Stimulated activated CD8-positive, alpha-beta memory T cell treated with anti-CD3 and anti-CD28 coated beads, Interleukin-7, amount 100 ng/mL, for 24 hours (primary cell): ENCODE measurements at regions not wholly inside any gene's neighbourhood (a gene's known extent, or its start where the extent isn't known, plus 50 kb on each side); places are given as distances from the start of the nearest gene placed in this dataset.

Experiments used
- DNase-seq: peaks from one replicate; pipeline ENCODE4 v3.0.0-alpha.2; 2020; ENCODE audit warnings: low read depth

DNA sequence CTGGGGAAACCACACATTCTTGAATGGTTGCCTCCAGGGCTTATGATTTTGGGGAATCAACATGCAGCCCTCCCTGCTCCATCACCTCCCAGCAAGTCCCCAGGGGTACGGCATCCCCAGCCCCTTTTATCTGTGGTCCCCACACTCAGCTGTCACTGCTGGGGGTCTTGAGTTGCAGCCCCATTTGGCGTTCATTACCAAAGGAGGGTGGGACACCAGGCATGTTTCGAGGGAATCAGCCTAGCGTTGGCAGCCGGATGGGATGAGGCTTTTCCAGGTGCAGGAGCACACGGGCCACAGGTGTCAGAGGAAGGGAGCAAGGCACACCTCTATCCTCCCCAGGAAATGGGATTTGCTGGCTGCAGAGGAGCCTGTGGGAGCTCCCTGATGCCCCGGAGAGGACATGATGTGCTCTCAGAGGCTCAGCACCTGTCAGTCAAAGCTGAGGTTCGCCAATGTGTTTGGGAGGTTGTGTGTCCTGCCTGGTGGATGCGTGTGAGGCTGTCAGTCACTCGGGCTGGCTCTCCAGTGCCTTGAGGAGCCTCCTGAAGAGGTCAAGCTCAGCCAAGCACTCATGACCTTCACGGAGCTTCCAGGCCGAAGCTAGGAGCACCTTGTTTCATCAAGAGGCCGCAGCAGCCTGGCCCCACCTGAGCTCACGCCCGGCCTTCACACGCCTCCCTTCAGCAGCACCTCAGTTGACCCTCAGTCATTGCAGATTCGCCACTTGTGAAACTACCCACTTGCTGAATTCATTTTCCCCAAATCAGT is 95.0 kb downstream of the ERMARD start:
- DNase-seq: no peak

DNA sequence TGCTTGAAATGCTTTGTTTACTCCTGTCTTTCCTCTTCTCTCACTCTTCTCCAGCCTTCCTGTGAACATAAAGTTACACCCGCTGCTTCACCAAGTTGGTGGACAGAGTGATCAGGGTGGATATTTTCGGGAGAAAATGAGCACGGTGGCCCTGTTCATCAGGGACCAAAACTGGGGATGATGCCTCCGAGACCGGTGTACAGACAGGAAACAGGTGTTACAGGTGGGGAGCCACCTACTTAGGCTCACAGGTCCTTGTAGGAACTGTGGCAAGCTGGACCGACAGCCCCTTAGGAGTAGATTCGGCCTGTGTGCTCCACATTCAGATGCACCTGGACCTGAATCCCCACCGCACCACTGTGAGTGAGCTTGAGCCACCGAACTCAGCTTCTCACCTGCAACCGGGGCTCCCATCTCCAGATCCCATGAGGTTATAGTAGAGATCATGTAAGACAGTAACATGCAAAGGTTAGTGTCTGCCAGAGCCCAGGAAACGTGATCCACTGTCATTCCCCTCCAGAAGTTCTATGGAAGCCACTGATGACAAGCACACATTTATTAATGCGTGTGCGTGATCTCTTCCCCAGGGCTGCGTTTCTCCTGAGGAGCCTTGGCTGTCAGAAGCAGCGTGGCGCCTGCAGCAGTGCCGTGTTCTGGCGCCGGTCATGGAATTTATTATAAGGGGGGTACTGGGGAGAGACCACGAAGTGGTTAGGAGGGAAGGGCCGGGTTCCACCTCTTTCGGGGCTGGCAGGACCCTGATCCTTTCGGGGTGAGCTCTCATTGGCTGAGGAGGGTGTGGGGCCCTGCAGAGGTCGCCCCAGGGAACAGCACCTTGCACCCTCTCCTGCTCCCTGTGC is 94.2 kb downstream of the ERMARD start:
- no peak for DNase-seq

- no peak for DNase-seq
Measured at GRCh38 chr6:169844946-169845345, 93.5 kb downstream of the ERMARD start.

GRCh38 chr6:169843991-169844390 is 92.6 kb downstream of the ERMARD start:
- DNase-seq: no peak

- DNase-seq: no peak
Measured at GRCh38 chr6:169843110-169843509, 91.7 kb downstream of the ERMARD start.

DNA sequence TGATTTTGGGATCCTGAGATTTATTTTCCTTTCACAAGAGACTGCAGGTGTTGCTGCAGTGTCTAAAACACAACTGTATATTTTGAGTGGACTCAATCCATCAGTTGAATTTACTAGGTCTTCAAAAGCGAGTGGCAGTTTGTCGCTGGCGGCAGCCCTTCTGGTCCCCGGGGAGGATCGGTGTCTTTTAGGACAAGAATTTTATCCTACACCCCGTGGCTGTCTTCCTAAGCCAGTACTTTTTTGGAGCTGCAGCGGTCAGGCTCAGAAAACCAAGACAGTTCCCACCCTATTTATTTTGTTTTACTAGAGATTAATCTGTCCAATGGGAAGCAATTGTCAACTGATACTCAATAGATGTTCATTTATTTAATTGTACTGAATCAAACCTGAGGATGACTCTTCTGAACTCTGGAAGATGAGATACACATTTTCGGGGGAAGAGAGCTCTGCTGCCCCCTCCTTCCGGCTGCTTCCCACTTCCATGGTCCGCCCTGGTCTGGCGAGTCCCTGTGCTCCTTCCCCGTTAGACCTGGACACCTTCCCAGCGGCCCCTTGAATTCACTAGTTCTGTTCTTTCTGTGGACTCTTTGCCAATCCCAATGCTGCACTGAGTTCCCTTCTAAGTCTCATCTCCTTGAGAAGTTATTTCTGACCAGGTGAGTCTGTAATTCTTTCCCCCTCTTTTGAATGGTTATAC is 90.6 kb downstream of the ERMARD start:
- DNase-seq: no peak

DNA sequence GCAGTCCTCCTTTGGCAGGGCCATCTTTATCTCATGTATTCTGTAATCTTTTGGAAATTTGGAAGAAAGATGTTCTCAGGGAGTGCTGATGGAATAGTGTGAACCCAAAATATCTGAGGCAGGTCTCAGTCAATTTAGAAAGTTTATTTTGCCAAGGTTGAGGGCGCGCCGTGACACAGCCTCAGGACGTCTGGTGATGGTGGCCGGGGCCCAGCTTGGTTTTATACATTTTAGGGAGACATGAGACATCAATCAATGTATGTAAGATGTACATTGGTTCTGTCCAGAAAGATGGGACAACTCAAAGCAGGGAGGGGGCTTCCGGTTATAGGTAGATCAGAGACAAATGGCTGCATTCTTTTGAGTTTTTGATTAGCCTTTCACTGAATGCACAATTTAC is 89.8 kb downstream of the ERMARD start:
- DNase-seq: no peak

- DNase-seq: no peak
Measured at GRCh38 chr6:169839898-169840631, 88.6 kb downstream of the ERMARD start.

GRCh38 chr6:169839493-169839892 is 88.1 kb downstream of the ERMARD start:
- no peak for DNase-seq

- no peak for DNase-seq
Measured at GRCh38 chr6:169839029-169839481, 87.6 kb downstream of the ERMARD start.

DNA sequence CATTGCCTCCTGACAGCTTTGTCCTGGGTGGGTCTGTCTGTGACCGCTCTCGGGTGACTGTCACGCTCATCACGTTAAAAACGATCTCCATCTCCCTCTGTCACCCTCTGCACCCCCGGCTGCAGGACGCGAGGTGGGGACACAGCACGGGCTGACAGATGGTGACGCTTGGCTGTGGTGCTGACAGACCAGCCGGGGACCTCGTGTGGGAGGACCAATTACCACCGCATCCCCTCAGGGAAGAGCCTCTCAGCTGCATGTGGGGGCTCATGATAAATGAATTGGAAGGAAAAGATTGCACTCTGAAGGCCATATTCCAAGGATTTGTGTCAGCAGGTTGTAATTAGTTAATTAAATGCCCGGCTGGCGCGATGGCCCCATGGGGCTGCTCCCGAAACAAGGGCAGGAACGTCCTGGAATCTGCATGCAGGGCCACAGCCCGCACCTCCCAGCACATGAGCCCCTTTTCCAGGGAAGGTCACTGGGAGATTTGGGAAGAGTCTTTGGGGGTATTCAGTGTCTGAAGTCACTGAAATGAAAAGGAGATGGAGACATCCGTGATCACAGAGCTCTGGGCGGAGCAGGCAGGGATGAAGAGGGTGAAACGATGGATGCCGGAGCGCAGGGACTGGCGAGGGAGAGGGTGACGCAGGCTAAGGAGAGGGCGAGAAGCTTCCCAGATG is 87.1 kb downstream of the ERMARD start:
- DNase-seq: no peak

GRCh38 chr6:169837529-169838250 is 86.3 kb downstream of the ERMARD start:
- no peak for DNase-seq

- DNase-seq: no peak
Measured at GRCh38 chr6:169833258-169833794, 81.9 kb downstream of the ERMARD start.

DNA sequence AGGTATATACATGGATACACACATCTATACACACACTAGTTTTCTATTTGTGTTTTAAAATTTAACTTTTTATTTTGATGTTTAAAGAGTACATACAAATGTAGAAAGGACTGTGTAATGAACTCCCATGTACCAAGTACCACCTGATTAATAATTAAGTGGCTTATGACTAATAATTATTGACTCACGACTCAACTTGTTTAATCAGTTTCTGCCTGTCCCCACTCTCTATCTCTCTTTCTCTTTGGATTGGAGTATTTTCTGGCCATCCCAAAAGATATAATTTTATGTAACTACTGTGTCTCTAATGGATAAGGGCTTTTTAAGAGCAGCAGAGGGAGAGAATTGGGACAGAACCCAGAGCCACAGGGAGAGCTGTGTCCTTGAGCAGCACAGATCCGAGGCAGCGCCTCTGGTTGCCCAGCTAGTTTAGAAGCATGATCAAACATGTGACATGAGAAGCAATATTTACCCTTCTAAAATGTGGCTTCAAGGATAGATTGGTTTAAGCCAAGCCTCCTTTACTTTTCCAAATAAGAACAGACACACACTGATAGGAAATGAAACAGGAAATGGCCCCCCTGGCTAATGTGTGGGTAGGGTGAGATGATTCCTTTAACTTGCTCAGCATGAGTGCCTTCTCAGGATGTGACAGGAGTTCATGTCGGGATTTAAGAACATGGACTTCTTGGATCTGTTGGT is 81.0 kb downstream of the ERMARD start:
- DNase-seq: no peak

GRCh38 chr6:169831450-169832246 is 80.2 kb downstream of the ERMARD start:
- peak; percentile 57 for DNase-seq
